CD8-positive, alpha-beta memory T cell (primary cell): ENCODE measurements at regions not wholly inside any gene's neighbourhood (a gene's known extent, or its start where the extent isn't known, plus 50 kb on each side); places are given as distances from the start of the nearest gene placed in this dataset.

Source experiments
- CTCF ChIA-PET: fragments of 350-600 bp; sonication (Branson Sonifier 250); formaldehyde crosslinking; loops from one replicate; lab custom pipeline; 2021; ENCODE audit warnings: antibody characterized with exemption; lab: Charles Lee
- POLR2A ChIA-PET: fragments of 350-600 bp; sonication (Branson Sonifier 250); formaldehyde crosslinking; loops from one replicate; lab custom pipeline; 2021; ENCODE audit warnings: antibody characterized with exemption; lab: Charles Lee
- DNase-seq, 5 donors: peaks; one replicate each; pipeline versions ENCODE4 v3.0.0 to v3.0.0-alpha.2; 2020 to 2022; ENCODE audit warnings: mixed read lengths in 1 of 5
- H3K27ac ChIP-seq: one replicate; pipeline ENCODE4 v1.7.0; 2013; ENCODE audit warnings: low read depth, mild to moderate bottlenecking, low read length, moderate library complexity
- H3K27me3 ChIP-seq: 2 replicates; pipeline ENCODE4 v1.7.0; 2013; ENCODE audit warnings: low read length, mild to moderate bottlenecking; ENCODE audit not compliant: insufficient read depth, poor library complexity, severe bottlenecking
- H3K36me3 ChIP-seq: 2 replicates; pipeline ENCODE4 v1.7.0; 2013; ENCODE audit warnings: mild to moderate bottlenecking, low read length, moderate library complexity; ENCODE audit not compliant: insufficient read depth
- H3K4me1 ChIP-seq: 2 replicates; pipeline ENCODE4 v1.7.0; 2013; ENCODE audit warnings: mild to moderate bottlenecking, low read length, moderate library complexity; ENCODE audit not compliant: insufficient read depth
- H3K4me3 ChIP-seq: 2 replicates; pipeline ENCODE4 v1.7.0; 2013; ENCODE audit warnings: mild to moderate bottlenecking, low read length
- H3K9me3 ChIP-seq: 2 replicates; pipeline ENCODE4 v1.7.0; 2013; ENCODE audit warnings: mild to moderate bottlenecking, low read length
- H3K27ac Mint-ChIP-seq, 8 donors: one replicate each; pipeline ENCODE4 v1.8.0; 2020 to 2021; ENCODE audit warnings: mixed read lengths in 8 of 8, mild to moderate bottlenecking in 6 of 8, inconsistent platforms in 3 of 8, moderate library complexity in 3 of 8
- H3K27me3 Mint-ChIP-seq, 2 donors: one replicate each; pipeline ENCODE4 v1.8.0; 2020 to 2021; ENCODE audit warnings: mixed read lengths in 2 of 2, mild to moderate bottlenecking in 1 of 2, moderate library complexity in 1 of 2
- H3K36me3 Mint-ChIP-seq, 3 donors: one replicate each; pipeline ENCODE4 v1.8.0; 2020 to 2021; ENCODE audit warnings: mixed read lengths in 3 of 3, inconsistent platforms in 1 of 3, mild to moderate bottlenecking in 1 of 3
- H3K4me1 Mint-ChIP-seq, 3 donors: one replicate each; pipeline ENCODE4 v1.8.0; 2020 to 2021; ENCODE audit warnings: mixed read lengths in 3 of 3, inconsistent platforms in 1 of 3, mild to moderate bottlenecking in 1 of 3
- H3K4me3 Mint-ChIP-seq, 7 donors: one replicate each; pipeline ENCODE4 v1.8.0; 2020 to 2021; ENCODE audit warnings: mixed read lengths in 7 of 7, mild to moderate bottlenecking in 6 of 7, moderate library complexity in 4 of 7, inconsistent platforms in 2 of 7
- H3K9me3 Mint-ChIP-seq, 5 donors: one replicate each; pipeline ENCODE4 v1.8.0; 2020 to 2022; ENCODE audit warnings: mixed read lengths in 5 of 5, mild to moderate bottlenecking in 3 of 5, moderate library complexity in 2 of 5, inconsistent platforms in 1 of 5

- H3K4me3 ChIP-seq, result no peak overlapping the region
- H3K9me3 ChIP-seq, result no peaks in the 10 kb centered on the region
- H3K36me3 Mint-ChIP-seq, result no peaks in the 10 kb centered on the region
- H3K27ac ChIP-seq, result no peak overlapping the region
- ChIA-PET POLR2A (no interaction called here), CTCF (no interaction called here)
- H3K9me3 Mint-ChIP-seq, result peaks cover 0 to 17% (median 8%) of the 10 kb centered on the region in 5 donors
- DNase-seq, result no peak
- H3K4me1 Mint-ChIP-seq, result no peaks in the 10 kb centered on the region
- H3K4me3 Mint-ChIP-seq, result no peak overlapping the region
- H3K4me1 ChIP-seq, result no peaks in the 10 kb centered on the region
- no peaks in the 10 kb centered on the region for H3K27me3 Mint-ChIP-seq
- H3K27me3 ChIP-seq, result no peaks in the 10 kb centered on the region
- H3K27ac Mint-ChIP-seq, result no peak overlapping the region
- no peaks in the 10 kb centered on the region for H3K36me3 ChIP-seq
Measured at GRCh38 chr6:62968834-62969233, 242.4 kb upstream of the FKBP1C start.

- Mint-ChIP-seq H3K4me3 (no peak overlapping the region), H3K27ac (no peak overlapping the region), H3K27me3 (no peaks in the 10 kb centered on the region), H3K9me3 (peaks cover 0 to 27% (median 9%) of the 10 kb centered on the region in 5 donors), H3K4me1 (no peaks in the 10 kb centered on the region), H3K36me3 (no peaks in the 10 kb centered on the region)
- ChIA-PET CTCF (no interaction called here), POLR2A (no interaction called here)
- Histone ChIP-seq H3K4me1 (no peaks in the 10 kb centered on the region), H3K9me3 (no peaks in the 10 kb centered on the region), H3K27ac (no peak overlapping the region), H3K36me3 (no peaks in the 10 kb centered on the region), H3K4me3 (no peak overlapping the region), H3K27me3 (no peaks in the 10 kb centered on the region)
- DNase-seq, result no peak
Measured at GRCh38 chr6:62971976-62972658, 239.2 kb upstream of the FKBP1C start.

- Mint-ChIP-seq H3K4me1 (no peaks in the 10 kb centered on the region), H3K27ac (no peak overlapping the region), H3K27me3 (no peaks in the 10 kb centered on the region), H3K4me3 (no peak overlapping the region), H3K36me3 (no peaks in the 10 kb centered on the region), H3K9me3 (peaks cover 0 to 30% (median 9%) of the 10 kb centered on the region in 5 donors)
- no peaks in the 10 kb centered on the region for H3K9me3 ChIP-seq
- ChIA-PET POLR2A (no interaction called here), CTCF (no interaction called here)
- no peak overlapping the region for H3K4me3 ChIP-seq
- H3K27me3 ChIP-seq, result no peaks in the 10 kb centered on the region
- H3K4me1 ChIP-seq, result no peaks in the 10 kb centered on the region
- H3K36me3 ChIP-seq, result no peaks in the 10 kb centered on the region
- no peak overlapping the region for H3K27ac ChIP-seq
- no peak for DNase-seq
Measured at GRCh38 chr6:62974452-62974851, 236.8 kb upstream of the FKBP1C start.

- CTCF ChIA-PET, result no interaction called here
- Mint-ChIP-seq H3K9me3 (peaks cover 1 to 38% (median 9%) of the 10 kb centered on the region in 5 donors), H3K4me3 (no peak overlapping the region), H3K27ac (no peak overlapping the region), H3K27me3 (no peaks in the 10 kb centered on the region), H3K36me3 (no peaks in the 10 kb centered on the region), H3K4me1 (no peaks in the 10 kb centered on the region)
- Histone ChIP-seq H3K27ac (no peak overlapping the region), H3K36me3 (no peaks in the 10 kb centered on the region), H3K9me3 (no peaks in the 10 kb centered on the region), H3K4me1 (no peaks in the 10 kb centered on the region), H3K27me3 (no peaks in the 10 kb centered on the region), H3K4me3 (no peak overlapping the region)
- POLR2A ChIA-PET, result no interaction called here
- DNase-seq, result no peak
Measured at GRCh38 chr6:62976566-62976965, 234.7 kb upstream of the FKBP1C start.

GRCh38 chr6:62978920-62979319, 232.3 kb upstream of the FKBP1C start:
- Mint-ChIP-seq H3K27me3 (no peaks in the 10 kb centered on the region), H3K4me3 (no peak overlapping the region), H3K27ac (no peak overlapping the region), H3K4me1 (no peaks in the 10 kb centered on the region), H3K36me3 (no peaks in the 10 kb centered on the region), H3K9me3 (peaks cover 1 to 38% (median 4%) of the 10 kb centered on the region in 5 donors)
- DNase-seq, result no peak
- no peak overlapping the region for H3K27ac ChIP-seq
- CTCF ChIA-PET, result no interaction called here
- H3K36me3 ChIP-seq, result no peaks in the 10 kb centered on the region
- no peak overlapping the region for H3K4me3 ChIP-seq
- H3K4me1 ChIP-seq, result no peaks in the 10 kb centered on the region
- no peaks in the 10 kb centered on the region for H3K27me3 ChIP-seq
- POLR2A ChIA-PET, result no interaction called here
- no peaks in the 10 kb centered on the region for H3K9me3 ChIP-seq

GRCh38 chr6:62980093-62980492, 231.2 kb upstream of the FKBP1C start:
- Mint-ChIP-seq H3K27me3 (no peaks in the 10 kb centered on the region), H3K27ac (no peak overlapping the region), H3K4me3 (no peak overlapping the region), H3K4me1 (no peaks in the 10 kb centered on the region), H3K36me3 (no peaks in the 10 kb centered on the region), H3K9me3 (peaks cover 1 to 38% (median 9%) of the 10 kb centered on the region in 5 donors)
- Histone ChIP-seq H3K4me3 (no peak overlapping the region), H3K4me1 (no peaks in the 10 kb centered on the region), H3K36me3 (no peaks in the 10 kb centered on the region), H3K27me3 (no peaks in the 10 kb centered on the region), H3K27ac (no peak overlapping the region), H3K9me3 (no peaks in the 10 kb centered on the region)
- POLR2A ChIA-PET, result no interaction called here
- DNase-seq, result no peak
- CTCF ChIA-PET, result no interaction called here

- ChIA-PET CTCF (no interaction called here), POLR2A (no interaction called here)
- H3K36me3 Mint-ChIP-seq, result no peaks in the 10 kb centered on the region
- Histone ChIP-seq H3K4me3 (no peak overlapping the region), H3K36me3 (no peaks in the 10 kb centered on the region), H3K27me3 (no peaks in the 10 kb centered on the region), H3K4me1 (no peaks in the 10 kb centered on the region), H3K27ac (no peak overlapping the region), H3K9me3 (no peaks in the 10 kb centered on the region)
- H3K4me1 Mint-ChIP-seq, result no peaks in the 10 kb centered on the region
- no peak for DNase-seq
- no peak overlapping the region for H3K4me3 Mint-ChIP-seq
- H3K27me3 Mint-ChIP-seq, result no peaks in the 10 kb centered on the region
- H3K27ac Mint-ChIP-seq, result no peak overlapping the region
- peaks cover 1 to 37% (median 7%) of the 10 kb centered on the region in 5 donors for H3K9me3 Mint-ChIP-seq
Measured at GRCh38 chr6:62980724-62981123, 230.5 kb upstream of the FKBP1C start.

GRCh38 chr6:62982951-62983350, 228.3 kb upstream of the FKBP1C start:
- H3K4me3 ChIP-seq, result no peak overlapping the region
- no peaks in the 10 kb centered on the region for H3K27me3 Mint-ChIP-seq
- no peak for DNase-seq
- peaks cover 2 to 25% (median 7%) of the 10 kb centered on the region in 5 donors for H3K9me3 Mint-ChIP-seq
- H3K27me3 ChIP-seq, result no peaks in the 10 kb centered on the region
- H3K4me1 ChIP-seq, result no peaks in the 10 kb centered on the region
- no peaks in the 10 kb centered on the region for H3K4me1 Mint-ChIP-seq
- ChIA-PET POLR2A (no interaction called here), CTCF (no interaction called here)
- H3K27ac ChIP-seq, result no peak overlapping the region
- H3K9me3 ChIP-seq, result no peaks in the 10 kb centered on the region
- H3K36me3 ChIP-seq, result no peaks in the 10 kb centered on the region
- no peaks in the 10 kb centered on the region for H3K36me3 Mint-ChIP-seq
- no peak overlapping the region for H3K4me3 Mint-ChIP-seq
- H3K27ac Mint-ChIP-seq, result no peak overlapping the region
